ENCODE measurements at regions not wholly inside any gene's neighbourhood (a gene's known extent, or its start where the extent isn't known, plus 50 kb on each side); places are given as distances from the start of the nearest gene placed in this dataset.

- TF ChIP-seq RAD51 (IDR thresholded peaks at IDR 0.05) (no peak), ESRRA (IDR thresholded peaks at IDR 0.05; ENCODE audit: low read length) (no peak), NFIC (IDR thresholded peaks at IDR 0.05; ENCODE audit: low read depth, low read length) (no peak), ZNF24 (IDR thresholded peaks at IDR 0.05) (no peak), IRF3 (IDR thresholded peaks at IDR 0.05) (no peak)
Measured at GRCh38 chr1:82706741-82707140, 906.0 kb downstream of the ADGRL2 start.
